Esophagus muscularis mucosa (tissue), 3 donors: ENCODE measurements at regions not wholly inside any gene's neighbourhood (a gene's known extent, or its start where the extent isn't known, plus 50 kb on each side); places are given as distances from the start of the nearest gene placed in this dataset.

Experiments
- POLR2A ChIP-seq: fragments of 450-650 bp; IDR thresholded peaks from one replicate; pipeline ENCODE4 v1.6.1; 2017; ENCODE audit warnings: antibody characterized with exemption, moderate library complexity, mild to moderate bottlenecking, low read depth
- TF ChIP-seq, protein P1 (sequence below), 3 experiments: fragments of 200-600 bp in 2 of 3; fragments of 450-650 bp in 1 of 3; sonication (generic) in 2 of 3; IDR thresholded peaks; one replicate each; pipeline ENCODE4 v1.5.1; 2017 to 2019; ENCODE audit warnings: antibody characterized with exemption in 3 of 3, mild to moderate bottlenecking in 2 of 3, moderate library complexity in 1 of 3

DNA sequence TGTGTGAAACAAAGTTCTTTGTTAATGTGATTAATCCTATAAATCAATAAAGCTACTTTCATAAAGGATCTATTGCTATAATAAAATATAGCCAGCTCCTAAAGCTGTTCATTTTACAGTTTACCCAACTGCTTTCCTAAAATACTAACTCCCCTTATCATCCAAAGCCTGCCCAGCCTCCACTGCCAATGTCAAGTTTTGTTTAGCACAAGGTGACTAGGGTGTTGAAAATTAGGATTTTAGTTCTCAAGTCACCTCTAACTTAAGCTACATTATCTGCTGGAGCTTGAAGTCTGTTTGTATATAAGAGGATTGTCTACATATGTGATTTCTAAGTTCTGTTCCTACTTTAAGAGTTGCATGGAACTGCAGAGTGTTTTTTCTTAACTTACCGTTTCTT is 86.3 kb downstream of the CCER1 start:
- no peak for TF ChIP-seq POLR2A
- TF ChIP-seq, protein P1, sequence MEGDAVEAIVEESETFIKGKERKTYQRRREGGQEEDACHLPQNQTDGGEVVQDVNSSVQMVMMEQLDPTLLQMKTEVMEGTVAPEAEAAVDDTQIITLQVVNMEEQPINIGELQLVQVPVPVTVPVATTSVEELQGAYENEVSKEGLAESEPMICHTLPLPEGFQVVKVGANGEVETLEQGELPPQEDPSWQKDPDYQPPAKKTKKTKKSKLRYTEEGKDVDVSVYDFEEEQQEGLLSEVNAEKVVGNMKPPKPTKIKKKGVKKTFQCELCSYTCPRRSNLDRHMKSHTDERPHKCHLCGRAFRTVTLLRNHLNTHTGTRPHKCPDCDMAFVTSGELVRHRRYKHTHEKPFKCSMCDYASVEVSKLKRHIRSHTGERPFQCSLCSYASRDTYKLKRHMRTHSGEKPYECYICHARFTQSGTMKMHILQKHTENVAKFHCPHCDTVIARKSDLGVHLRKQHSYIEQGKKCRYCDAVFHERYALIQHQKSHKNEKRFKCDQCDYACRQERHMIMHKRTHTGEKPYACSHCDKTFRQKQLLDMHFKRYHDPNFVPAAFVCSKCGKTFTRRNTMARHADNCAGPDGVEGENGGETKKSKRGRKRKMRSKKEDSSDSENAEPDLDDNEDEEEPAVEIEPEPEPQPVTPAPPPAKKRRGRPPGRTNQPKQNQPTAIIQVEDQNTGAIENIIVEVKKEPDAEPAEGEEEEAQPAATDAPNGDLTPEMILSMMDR (IDR thresholded peaks at IDR 0.05): no peak
